Loucy (cell line): ENCODE measurements at regions not wholly inside any gene's neighbourhood (a gene's known extent, or its start where the extent isn't known, plus 50 kb on each side); places are given as distances from the start of the nearest gene placed in this dataset.

Experiments
- EZH2phosphoT487 ChIP-seq: fragments of 200-600 bp; IDR thresholded peaks from 2 replicates; pipeline ENCODE4 v1.6.1; 2018; ENCODE audit warnings: antibody characterized with exemption, mild to moderate bottlenecking, moderate library complexity, borderline replicate concordance
- TF ChIP-seq, protein P1 (sequence below): fragments of 200-600 bp; sonication (generic); conservative IDR thresholded peaks from 2 replicates; pipeline ENCODE4 v1.5.1; 2014; ENCODE audit warnings: mild to moderate bottlenecking, antibody characterized with exemption, low read length

- TF ChIP-seq, protein P1, sequence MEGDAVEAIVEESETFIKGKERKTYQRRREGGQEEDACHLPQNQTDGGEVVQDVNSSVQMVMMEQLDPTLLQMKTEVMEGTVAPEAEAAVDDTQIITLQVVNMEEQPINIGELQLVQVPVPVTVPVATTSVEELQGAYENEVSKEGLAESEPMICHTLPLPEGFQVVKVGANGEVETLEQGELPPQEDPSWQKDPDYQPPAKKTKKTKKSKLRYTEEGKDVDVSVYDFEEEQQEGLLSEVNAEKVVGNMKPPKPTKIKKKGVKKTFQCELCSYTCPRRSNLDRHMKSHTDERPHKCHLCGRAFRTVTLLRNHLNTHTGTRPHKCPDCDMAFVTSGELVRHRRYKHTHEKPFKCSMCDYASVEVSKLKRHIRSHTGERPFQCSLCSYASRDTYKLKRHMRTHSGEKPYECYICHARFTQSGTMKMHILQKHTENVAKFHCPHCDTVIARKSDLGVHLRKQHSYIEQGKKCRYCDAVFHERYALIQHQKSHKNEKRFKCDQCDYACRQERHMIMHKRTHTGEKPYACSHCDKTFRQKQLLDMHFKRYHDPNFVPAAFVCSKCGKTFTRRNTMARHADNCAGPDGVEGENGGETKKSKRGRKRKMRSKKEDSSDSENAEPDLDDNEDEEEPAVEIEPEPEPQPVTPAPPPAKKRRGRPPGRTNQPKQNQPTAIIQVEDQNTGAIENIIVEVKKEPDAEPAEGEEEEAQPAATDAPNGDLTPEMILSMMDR, result no peak
- no peak for TF ChIP-seq EZH2phosphoT487
Measured at GRCh38 chr2:64283006-64283570, 138.9 kb upstream of the PELI1 start.
